ENCODE measurements at regions not wholly inside any gene's neighbourhood (a gene's known extent, or its start where the extent isn't known, plus 50 kb on each side); places are given as distances from the start of the nearest gene placed in this dataset.
A peak's percentile ranks its signal among the peaks of the same experiment; 100 is the strongest.

DNA sequence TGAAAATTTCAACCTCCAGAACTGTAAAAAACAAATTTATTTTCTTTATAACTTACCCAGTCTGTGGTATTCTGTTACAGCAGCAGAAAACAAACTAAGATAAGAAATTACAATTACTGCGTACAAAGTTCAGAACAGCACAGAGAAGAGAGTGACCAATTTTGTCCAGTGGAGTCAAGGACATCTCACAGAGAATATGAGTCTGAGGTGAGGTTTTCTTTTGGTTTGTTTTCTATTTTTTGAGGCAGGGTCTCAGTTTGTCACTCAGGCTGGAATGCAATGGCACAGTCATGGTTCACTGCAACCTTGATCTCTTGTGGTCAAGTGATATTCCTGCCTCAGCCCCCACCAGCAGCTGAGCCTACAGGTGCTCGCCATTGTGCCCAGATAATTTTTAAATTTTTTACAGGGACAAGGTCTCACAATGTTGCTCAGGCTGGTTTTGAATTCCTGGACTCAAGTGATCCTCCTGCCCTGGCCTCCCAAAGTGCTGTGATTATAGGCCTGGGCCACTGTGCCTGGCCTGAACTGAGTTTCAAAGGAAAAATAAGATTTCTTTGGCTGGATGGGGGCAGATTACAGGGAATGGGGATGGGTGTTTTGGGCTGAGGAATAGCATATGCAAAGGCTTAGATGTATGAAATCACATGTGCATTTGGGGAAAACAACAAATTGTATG lies 201.1 kb upstream of the USP24 start:
- no peak for DNase-seq (ENCODE audit: low spot score)

GRCh38 chr1:55413286-55413685 lies 198.1 kb upstream of the USP24 start:
- DNase-seq (ENCODE audit: low spot score) = no peak

- no peak for DNase-seq (ENCODE audit: low spot score)
These were observed 196.9 kb upstream of the USP24 start for GRCh38 chr1:55412060-55412459.

DNA sequence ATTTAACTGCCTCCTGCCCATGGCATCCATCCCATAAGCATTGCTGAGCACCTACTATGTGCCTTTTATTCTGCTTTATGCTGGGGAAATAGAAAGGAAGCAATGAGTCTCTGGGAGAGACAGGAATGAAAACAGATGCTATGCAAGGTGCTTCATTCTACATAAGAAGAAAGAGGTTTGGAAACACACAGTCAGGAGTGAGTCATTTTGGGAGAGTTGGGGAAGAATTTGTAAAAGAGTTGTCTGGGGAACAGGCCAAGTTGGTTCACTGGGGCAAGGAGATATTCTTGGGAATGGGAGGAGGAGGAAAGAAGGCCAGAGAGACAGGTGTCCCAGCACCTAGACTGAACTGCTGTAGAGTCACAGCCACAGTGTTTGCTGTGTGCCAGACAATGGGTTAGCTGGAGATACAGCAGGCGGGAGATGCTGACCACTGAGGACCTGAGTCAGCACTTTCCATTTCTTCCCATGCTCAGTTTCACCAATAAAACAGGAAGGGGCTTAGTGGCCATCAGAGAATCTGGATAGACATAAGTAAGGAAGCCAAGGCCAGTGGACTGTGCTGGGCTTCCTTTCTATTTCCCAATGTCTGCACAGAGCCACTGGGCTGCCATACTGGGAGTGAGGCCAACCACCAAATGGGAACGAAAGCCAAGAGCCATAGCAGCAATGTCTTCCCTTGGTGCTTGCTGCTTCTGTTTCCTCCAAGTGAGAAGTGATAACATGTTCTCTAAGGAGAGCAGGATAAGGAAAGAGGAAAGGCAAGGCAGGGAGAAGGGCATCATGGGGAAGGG lies 187.7 kb upstream of the USP24 start:
- no peak for DNase-seq (ENCODE audit: low spot score)

- no peak for DNase-seq (ENCODE audit: low spot score)
These were observed 187.0 kb upstream of the USP24 start for GRCh38 chr1:55402142-55402541.

GRCh38 chr1:55400508-55400907 lies 185.3 kb upstream of the USP24 start:
- no peak for DNase-seq (ENCODE audit: low spot score)

DNA sequence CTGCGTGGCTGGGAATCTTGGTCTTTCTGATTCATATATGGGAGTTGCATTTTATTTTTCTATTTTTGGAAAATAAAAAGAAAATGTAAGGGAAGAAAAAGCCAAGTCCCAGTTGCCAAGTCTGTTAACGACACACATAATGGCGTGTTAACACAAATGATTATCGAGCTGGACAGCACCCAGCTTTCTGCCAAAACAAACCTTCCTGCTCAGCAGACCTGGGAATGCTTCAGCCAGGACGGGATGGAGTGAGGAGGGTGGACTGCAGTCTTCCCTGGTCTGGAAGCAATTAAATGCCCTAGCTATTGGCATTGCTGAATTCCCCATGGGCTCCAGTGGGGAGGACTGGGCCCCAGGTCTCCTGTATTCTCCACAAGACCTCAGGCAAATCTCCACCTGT lies 184.2 kb upstream of the USP24 start:
- DNase-seq (ENCODE audit: low spot score) = no peak

- DNase-seq (ENCODE audit: low spot score) = no peak
These were observed 181.3 kb upstream of the USP24 start for GRCh38 chr1:55396381-55396891.

GRCh38 chr1:55388960-55389359 lies 173.8 kb upstream of the USP24 start:
- DNase-seq (ENCODE audit: low spot score) = no peak

DNA sequence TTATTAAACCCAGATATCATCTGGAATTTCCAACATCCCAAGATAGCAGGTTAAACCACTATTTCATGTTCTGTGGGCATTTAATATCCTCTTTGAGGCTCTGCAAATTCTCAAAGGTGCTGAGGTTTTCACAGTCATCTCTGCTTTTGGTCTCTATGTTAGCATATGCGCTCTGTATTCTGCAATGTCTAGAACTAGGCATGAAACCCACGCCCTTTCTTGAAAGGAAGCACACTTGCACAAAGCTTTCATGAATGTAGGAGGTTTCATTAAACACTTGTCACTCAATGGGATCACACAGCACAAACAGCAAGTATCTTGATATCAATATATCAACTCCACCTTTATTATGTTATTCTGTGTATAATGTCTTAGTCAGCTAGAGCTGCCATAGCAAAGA lies 172.0 kb upstream of the USP24 start:
- no peak for DNase-seq (ENCODE audit: low spot score)

DNA sequence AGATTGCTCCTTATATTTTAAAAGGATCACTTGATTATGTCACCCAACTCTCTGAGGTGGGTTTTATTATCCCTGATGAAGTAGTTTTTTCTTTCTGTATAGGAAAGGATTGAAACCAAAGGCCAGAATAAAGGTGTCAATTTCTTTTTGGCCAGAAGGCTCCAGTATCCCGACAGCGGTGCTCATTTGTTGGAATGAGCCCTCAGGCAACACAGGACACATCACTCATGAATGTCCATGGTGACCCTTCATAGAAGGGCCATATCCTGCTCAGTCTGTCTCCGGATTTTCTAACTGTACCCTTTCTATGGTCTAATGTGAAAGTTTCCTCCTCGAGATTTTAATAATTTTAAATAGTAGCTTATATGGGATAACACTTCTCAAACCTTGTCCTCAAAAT lies 171.3 kb upstream of the USP24 start:
- DNase-seq (ENCODE audit: low spot score) = no peak

DNA sequence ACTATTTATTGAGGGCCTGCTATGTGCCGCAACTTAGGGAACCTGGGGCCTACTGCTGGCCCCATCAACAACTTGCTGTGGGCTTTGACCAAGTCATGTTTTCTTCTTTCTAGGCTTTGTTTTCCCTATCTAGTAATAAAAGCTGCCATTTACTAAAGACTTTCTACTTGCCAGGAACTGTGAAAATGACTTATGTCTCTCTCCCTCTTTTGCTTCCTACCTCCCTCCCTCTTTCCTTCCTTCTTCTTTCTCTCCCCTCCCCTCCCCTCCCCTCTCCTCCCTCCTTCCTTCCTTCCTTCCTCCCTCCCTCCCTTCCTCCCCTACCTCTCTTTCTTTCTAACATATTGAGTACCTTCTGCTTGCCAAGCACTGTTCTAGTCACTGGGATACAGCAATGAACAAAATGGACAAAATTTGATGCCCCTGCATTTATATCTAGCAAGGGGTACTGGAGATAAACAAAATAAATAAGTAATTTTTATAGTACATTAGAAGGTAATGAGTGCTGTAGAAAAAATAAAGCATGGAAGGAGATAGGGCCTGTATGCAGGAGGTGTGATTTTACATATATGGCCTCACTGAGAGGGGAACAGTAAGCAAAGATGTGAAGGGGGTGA lies 170.3 kb upstream of the USP24 start:
- no peak for DNase-seq (ENCODE audit: low spot score)

- no peak for DNase-seq (ENCODE audit: low spot score)
These were observed 169.5 kb upstream of the USP24 start for GRCh38 chr1:55384637-55385036.

GRCh38 chr1:55382806-55383305 lies 167.7 kb upstream of the USP24 start:
- DNase-seq (ENCODE audit: low spot score) = no peak

GRCh38 chr1:55381983-55382382 lies 166.8 kb upstream of the USP24 start:
- no peak for DNase-seq (ENCODE audit: low spot score)

DNA sequence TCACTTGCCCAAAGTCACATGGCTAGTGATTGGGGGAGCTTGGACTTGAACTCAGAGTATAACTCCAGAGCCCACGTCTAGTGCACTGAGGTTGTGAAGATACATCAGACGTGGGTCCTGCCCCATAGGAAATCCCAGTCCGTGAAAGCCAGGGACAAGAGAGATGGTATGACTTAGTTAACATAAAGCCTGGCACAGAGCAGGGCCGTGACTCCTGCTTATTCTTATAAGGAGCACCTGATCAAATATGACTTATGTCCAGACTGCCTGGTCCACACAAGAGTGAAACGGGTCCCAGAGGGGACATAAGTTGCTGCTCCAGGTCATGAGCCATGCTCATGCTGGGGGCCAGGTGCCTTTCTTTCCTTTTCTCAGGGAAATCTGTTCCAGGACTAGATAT lies 166.3 kb upstream of the USP24 start:
- no peak for DNase-seq (ENCODE audit: low spot score)

DNA sequence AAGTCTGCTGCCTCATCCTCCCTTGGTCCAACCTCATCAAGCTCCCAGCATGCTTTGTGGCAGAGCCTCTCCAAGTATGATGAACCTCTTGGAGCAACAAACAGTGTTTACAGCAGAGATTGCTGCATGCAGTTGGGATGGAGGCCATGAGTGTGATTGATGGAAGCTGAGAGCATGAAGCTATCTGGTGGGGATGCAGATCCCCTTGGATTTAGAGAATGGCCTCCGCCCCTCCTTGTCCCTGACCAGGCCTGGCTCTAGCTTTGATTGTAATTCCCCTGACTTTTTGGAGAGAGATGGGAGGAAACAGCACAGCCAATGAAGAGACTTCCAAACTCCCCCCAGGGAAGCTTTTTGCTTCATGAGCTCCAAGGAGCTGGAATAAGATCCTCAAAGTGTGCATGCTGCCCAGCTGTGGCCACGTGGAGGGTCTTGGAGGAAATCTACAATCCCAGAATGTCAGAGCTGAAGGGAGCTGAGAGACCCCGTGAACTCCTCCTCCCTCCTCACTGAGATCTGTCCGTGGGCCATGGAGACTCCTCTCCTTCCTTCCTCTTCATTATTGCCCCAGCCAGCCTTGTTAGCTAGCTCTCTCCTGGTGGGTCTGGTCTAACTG lies 165.3 kb upstream of the USP24 start:
- no peak for DNase-seq (ENCODE audit: low spot score)

GRCh38 chr1:55378582-55378981 lies 163.4 kb upstream of the USP24 start:
- DNase-seq (ENCODE audit: low spot score) = peak; percentile 67

DNA sequence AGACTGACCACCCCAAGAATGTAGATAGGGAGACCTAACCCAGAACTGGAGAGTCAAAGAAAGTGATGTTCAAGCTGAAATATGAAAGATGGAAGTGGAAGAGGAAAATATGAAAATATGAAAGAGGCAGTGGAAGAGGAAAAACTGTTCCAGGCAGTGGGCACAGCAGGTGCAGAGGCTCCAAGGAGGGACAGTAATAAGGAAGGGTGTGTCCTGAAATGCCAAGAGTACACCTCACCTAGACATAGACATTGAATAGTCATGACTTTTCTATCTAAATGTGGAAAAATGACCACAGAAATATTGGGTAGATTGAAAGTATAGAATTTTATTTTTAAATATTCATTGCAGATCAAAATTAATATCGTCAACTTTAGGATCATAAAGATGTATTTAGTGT lies 161.7 kb upstream of the USP24 start:
- no peak for DNase-seq (ENCODE audit: low spot score)

DNA sequence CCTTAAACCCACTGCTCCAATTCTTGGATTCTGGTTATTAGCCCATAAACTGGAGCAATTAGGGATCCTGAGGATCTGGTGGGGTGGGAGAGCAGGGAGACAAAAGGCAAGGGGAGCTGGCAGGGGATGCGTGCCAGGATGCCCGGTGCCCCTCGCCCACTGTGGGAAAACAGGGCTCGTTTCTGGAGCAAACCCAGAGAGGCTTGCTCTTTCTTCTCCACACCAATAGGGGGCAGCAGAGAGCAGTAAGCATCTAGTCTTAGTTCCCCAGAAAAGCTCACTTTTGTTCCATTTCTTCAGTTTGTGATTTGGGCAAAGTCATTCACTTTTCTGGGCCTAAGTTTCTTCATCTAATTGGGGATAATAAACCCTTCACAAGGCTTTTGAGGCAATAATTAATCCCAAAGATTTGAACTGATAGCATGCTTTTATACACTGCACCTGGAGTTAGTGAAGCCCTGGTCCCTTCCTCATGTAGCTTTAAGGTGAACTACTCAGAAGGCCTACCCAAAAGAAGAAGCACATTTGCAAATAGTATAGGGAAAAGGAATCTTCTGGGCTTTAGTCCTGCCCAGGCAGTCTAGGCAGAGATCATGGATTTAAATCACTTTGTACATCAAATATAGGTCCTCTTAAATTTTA lies 160.6 kb upstream of the USP24 start:
- peak; percentile 55 for DNase-seq (ENCODE audit: low spot score)

DNA sequence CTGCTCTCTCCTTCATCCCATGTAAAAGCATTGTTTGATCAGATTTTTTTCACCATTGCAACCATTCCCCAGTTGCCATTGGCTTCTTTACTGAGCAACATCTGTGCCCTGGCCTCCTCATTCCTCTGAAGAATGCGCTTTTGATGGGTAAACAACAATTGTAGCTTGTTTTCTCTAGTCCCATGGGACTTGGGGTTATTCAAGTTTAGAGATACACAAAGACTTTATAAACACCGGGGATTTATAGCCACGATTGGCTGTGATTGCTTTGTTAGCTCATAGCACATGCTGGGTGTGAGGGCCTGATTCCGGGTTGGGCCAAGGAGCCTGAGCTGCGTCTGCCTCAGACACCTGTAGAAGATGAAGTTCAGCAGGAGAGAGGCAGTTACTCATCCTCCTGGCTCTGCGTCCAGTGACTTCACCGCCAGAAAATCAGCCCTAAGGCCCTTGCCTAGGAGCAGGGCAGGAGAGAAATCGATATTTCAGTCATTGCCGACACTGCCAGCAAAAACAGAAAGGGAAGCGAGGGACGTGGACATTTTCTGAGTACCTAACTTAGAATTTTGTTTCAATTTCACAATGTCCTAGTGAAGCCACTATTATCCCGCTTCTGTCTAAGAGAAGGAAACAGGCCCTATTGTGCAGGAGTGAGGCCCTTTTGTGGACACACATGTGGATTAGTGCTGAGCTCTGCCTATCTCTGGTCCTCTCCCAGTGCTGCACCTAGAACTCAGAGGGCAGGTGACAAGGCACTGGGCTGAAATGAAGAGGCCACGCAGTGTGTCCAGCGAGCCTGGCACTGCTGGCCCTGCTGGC lies 159.8 kb upstream of the USP24 start:
- DNase-seq (ENCODE audit: low spot score) = no peak
